ENCODE measurements at regions not wholly inside any gene's neighbourhood (a gene's known extent, or its start where the extent isn't known, plus 50 kb on each side); places are given as distances from the start of the nearest gene placed in this dataset.

DNA sequence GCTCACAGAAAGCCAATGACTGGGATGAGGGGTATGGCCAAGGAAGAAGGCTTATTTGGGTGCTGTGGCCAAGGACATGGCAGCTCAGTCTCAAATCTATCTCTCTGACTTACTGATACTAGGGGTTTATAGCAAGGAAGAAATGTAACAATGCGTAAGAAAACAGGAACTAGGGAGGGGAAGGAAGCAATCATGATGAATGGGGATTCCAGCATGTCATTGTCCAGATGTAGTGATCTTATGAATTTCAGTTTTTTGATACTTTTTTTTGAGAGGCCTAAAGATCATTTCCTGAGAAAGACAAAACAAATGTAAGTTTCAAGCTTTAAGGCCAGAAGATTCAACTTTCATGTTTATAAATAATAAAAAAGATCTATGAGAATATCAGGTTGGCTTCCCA lies 298.6 kb upstream of the FAM98A start:
- Histone ChIP-seq H3K27ac (no peak overlapping the region), H3K36me3 (replicated peaks) (no peaks in the 10 kb centered on the region), H3K4me3 (ENCODE audit: low read depth, low read length) (no peak overlapping the region), H3K27me3 (replicated peaks) (no peaks in the 10 kb centered on the region)
- no peak for DNase-seq
- in situ Hi-C loops (cut with HindIII; ENCODE audit: low pct_ligation_motif_present, low sequenced_read_pairs): no loop called here
- TF ChIP-seq, protein P1, sequence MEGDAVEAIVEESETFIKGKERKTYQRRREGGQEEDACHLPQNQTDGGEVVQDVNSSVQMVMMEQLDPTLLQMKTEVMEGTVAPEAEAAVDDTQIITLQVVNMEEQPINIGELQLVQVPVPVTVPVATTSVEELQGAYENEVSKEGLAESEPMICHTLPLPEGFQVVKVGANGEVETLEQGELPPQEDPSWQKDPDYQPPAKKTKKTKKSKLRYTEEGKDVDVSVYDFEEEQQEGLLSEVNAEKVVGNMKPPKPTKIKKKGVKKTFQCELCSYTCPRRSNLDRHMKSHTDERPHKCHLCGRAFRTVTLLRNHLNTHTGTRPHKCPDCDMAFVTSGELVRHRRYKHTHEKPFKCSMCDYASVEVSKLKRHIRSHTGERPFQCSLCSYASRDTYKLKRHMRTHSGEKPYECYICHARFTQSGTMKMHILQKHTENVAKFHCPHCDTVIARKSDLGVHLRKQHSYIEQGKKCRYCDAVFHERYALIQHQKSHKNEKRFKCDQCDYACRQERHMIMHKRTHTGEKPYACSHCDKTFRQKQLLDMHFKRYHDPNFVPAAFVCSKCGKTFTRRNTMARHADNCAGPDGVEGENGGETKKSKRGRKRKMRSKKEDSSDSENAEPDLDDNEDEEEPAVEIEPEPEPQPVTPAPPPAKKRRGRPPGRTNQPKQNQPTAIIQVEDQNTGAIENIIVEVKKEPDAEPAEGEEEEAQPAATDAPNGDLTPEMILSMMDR (IDR thresholded peaks at IDR 0.05; ENCODE audit: low read depth, low read length, missing control alignments): no peak

DNA sequence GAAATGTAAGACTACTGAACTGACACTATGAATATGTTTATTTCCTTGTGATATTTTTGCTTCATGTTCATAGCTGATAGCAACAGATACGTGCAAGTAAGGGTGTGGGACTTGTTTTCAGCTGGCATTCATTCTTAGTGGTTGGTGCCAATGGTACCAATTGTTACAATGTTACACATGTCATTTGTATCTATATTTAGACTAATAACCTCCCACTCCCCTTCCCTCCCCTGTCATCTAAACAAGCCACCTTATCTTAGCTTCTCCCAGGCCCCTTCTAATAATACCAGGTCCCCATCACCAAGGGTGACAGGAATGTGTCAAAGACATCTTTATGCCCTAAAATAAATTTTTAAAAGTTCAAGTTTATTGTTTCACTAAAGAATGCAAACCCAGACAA lies 294.7 kb upstream of the FAM98A start:
- no peak overlapping the region for H3K4me3 ChIP-seq (ENCODE audit: low read depth, low read length)
- TF ChIP-seq, protein P1 (IDR thresholded peaks at IDR 0.05; ENCODE audit: low read depth, low read length, missing control alignments): no peak
- H3K27ac ChIP-seq: no peak overlapping the region
- no peaks in the 10 kb centered on the region for H3K27me3 ChIP-seq (replicated peaks)
- H3K36me3 ChIP-seq (replicated peaks): no peaks in the 10 kb centered on the region
- in situ Hi-C loops (cut with HindIII; ENCODE audit: low pct_ligation_motif_present, low sequenced_read_pairs): no loop called here
- DNase-seq: no peak

DNA sequence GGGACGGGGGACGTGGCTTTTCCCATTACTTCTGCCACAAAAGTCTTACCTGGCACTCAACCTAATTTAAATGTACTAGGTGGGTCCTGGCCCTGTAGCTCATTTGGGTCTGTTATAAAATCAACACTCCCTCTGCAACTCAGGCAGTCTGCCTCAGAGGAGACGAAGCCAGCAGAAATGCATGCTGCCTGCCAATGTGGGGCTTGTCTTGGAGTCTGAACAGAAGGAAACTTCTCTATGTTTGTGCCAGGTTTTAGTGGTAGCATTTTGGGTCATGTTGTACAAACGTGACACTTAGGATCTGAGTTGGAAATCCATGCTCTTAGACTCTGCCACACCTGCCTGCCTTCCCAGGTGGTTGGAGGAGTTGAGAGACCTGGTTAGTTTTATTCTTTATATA lies 292.5 kb upstream of the FAM98A start:
- DNase-seq: no peak
- H3K4me3 ChIP-seq (ENCODE audit: low read depth, low read length): no peak overlapping the region
- no peaks in the 10 kb centered on the region for H3K36me3 ChIP-seq (replicated peaks)
- TF ChIP-seq, protein P1 (IDR thresholded peaks at IDR 0.05; ENCODE audit: low read depth, low read length, missing control alignments): no peak
- no peaks in the 10 kb centered on the region for H3K27me3 ChIP-seq (replicated peaks)
- H3K27ac ChIP-seq: no peak overlapping the region
- in situ Hi-C loops (cut with HindIII; ENCODE audit: low pct_ligation_motif_present, low sequenced_read_pairs): no loop called here

DNA sequence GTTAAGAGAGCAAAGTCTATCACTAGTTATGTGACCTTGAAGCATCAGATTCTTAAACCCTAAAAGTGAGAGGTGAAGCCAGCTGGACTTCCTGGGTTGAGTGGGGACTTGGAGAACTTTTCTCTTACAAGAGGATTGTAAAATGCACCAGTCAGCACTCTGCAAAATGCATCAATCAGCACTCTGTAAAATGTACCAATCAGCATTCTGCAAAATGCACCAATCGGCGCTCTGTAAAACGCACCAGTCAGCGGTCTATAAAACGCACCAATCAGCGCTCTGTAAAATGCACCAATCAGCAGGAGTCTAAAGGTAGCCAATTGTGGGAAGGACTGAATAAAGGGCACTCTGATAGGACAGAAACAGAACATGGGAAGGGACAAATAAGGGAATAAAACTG lies 291.6 kb upstream of the FAM98A start:
- Histone ChIP-seq H3K4me3 (ENCODE audit: low read depth, low read length) (no peak overlapping the region), H3K27me3 (replicated peaks) (no peaks in the 10 kb centered on the region), H3K36me3 (replicated peaks) (no peaks in the 10 kb centered on the region), H3K27ac (no peak overlapping the region)
- TF ChIP-seq, protein P1 (IDR thresholded peaks at IDR 0.05; ENCODE audit: low read depth, low read length, missing control alignments): no peak
- DNase-seq: no peak
- in situ Hi-C loops (cut with HindIII; ENCODE audit: low pct_ligation_motif_present, low sequenced_read_pairs): no loop called here

DNA sequence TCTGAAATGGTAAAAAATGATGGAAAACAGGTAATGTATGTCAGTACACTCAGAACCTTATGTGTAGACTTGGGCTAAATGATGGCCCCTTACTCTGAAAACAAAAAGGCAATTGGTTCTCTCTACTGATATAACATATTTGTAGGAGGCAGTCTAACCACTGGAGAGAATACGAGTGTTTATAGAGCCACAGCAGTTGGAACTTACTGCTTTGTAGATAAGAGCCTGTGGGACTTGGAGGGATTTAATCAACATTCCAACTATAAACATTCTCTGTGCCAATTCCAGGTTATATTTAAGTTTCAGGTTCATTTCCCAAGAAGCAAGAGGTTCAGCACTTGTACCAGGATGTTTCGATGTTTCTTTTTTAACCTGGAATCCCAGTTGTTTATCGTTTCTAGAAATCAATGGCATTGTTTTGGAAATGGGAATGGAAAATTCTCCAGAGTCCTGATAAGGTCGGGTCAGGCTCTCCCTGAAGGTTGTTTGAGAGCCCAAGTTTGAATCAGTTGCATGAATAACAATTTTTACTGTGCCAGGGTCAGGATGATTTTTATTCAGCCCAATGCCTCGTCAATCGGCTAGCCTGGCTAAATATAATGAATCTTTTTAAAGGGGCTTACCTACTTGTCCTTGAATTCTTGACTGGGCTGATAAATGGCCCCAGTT lies 278.4 kb upstream of the FAM98A start:
- TF ChIP-seq, protein P1 (IDR thresholded peaks at IDR 0.05; ENCODE audit: low read depth, low read length, missing control alignments): no peak
- in situ Hi-C loops (cut with HindIII; ENCODE audit: low pct_ligation_motif_present, low sequenced_read_pairs): no loop called here
- no peak for DNase-seq
- Histone ChIP-seq H3K27ac (no peak overlapping the region), H3K4me3 (ENCODE audit: low read depth, low read length) (no peak overlapping the region), H3K36me3 (replicated peaks) (no peaks in the 10 kb centered on the region), H3K27me3 (replicated peaks) (no peaks in the 10 kb centered on the region)

DNA sequence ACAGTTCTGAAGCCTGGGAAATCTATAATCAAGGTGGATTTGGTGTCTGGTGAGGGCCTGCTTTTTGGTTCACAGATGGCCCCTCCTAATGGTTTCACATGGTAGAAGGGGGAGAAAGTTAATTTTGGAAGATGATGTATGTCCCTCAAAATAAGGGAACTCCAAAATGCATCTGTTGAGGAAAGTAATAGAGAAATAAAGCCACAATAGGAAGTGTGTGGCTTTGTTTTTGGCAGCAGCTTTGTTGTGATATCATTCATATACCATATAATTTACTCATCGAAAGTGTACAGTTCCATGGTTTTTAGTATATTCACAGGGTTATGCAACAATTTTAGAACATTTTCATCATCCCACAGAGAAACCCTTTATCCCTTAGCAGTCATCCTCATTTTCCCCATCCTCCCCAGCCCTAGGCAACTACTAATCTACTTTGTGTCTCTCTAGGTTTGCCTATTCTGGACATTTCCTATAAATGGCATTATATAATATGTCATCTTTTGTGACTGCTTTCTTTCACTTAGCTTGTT lies 274.0 kb upstream of the FAM98A start:
- in situ Hi-C loops (cut with HindIII; ENCODE audit: low pct_ligation_motif_present, low sequenced_read_pairs): no loop called here
- DNase-seq: no peak
- Histone ChIP-seq H3K27ac (no peak overlapping the region), H3K4me3 (ENCODE audit: low read depth, low read length) (no peak overlapping the region), H3K27me3 (replicated peaks) (no peaks in the 10 kb centered on the region), H3K36me3 (replicated peaks) (no peaks in the 10 kb centered on the region)
- TF ChIP-seq, protein P1 (IDR thresholded peaks at IDR 0.05; ENCODE audit: low read depth, low read length, missing control alignments): no peak

Measured in brain microvascular endothelial cell (primary cell).